ENCODE measurements at regions not wholly inside any gene's neighbourhood (a gene's known extent, or its start where the extent isn't known, plus 50 kb on each side); places are given as distances from the start of the nearest gene placed in this dataset.

DNA sequence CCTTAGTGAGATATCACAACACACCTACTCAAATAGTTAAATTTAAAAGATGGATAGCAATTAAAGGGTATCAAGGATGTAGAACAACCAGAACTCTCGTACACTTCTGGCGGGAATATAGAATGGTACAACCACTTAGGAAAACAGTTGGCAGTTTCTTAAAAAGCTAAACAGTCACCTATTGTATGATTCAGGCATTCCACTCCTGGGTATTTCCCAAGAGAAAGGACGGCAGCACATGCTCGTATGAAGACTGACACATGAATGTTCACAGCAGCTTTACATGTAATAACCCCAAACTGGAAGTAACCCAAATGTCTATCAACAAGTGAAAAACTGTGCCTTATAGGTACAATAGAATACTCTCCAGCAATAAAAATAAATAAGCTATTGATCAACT lies 465.2 kb downstream of the VRK1 start:
- H3K27ac ChIP-seq = no peak overlapping the region
- H3K9me3 ChIP-seq = no peaks in the 10 kb centered on the region
- ATAC-seq (no peak), DNase-seq (no peak)
- H3K4me1 ChIP-seq = no peaks in the 10 kb centered on the region
- peaks cover 0 to 4% (median 0%) of the 10 kb centered on the region in 3 donors for H3K27me3 ChIP-seq (ENCODE audit: insufficient read depth in 3 of 3, low read length in 2 of 3)
- intact Hi-C loops (cut with DNase I) = no loop called here
- no peaks in the 10 kb centered on the region for H3K36me3 ChIP-seq (ENCODE audit: insufficient read depth in 1 of 2, low read depth in 1 of 2)
- TF ChIP-seq, protein P1, sequence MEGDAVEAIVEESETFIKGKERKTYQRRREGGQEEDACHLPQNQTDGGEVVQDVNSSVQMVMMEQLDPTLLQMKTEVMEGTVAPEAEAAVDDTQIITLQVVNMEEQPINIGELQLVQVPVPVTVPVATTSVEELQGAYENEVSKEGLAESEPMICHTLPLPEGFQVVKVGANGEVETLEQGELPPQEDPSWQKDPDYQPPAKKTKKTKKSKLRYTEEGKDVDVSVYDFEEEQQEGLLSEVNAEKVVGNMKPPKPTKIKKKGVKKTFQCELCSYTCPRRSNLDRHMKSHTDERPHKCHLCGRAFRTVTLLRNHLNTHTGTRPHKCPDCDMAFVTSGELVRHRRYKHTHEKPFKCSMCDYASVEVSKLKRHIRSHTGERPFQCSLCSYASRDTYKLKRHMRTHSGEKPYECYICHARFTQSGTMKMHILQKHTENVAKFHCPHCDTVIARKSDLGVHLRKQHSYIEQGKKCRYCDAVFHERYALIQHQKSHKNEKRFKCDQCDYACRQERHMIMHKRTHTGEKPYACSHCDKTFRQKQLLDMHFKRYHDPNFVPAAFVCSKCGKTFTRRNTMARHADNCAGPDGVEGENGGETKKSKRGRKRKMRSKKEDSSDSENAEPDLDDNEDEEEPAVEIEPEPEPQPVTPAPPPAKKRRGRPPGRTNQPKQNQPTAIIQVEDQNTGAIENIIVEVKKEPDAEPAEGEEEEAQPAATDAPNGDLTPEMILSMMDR (IDR thresholded peaks at IDR 0.05) = no peak
- 65 to 72% (median 70%) methylated on average over 4 of the region's 4 CpGs for WGBS, 3 donors
- no peak overlapping the region for H3K4me3 ChIP-seq

DNA sequence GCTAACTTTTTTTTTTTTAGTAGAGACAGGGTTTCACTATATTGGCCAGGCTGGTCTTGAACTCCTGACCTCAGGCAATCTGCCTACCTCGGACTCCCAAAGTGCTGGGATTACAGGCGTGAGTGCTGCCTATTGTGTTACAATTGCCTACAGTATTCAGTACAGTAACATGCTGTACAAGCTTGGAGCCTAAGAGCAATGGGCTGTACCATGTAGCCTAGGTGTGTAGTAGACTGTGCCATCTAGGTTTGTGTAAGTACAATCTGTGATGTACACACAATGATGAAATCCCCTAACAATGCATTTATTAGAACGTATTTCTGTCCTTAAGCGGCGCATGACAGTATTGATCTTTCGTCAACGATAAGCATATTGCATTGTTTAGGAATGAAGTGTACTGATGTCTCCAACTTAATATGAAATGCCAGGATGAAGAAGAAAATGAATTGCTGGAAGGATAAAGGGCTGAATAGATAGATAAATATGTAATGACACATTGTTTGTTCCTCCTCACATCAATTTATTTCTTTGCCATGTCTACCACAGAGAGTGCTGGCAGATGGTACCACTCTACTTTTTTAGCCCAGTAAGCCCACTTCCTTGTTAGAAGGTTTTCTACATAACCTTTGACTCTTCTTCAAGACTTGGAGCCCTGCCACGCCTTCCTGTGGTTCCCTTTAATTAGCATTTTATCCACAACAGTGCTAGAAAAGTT lies 467.5 kb downstream of the VRK1 start:
- no peaks in the 10 kb centered on the region for H3K36me3 ChIP-seq (ENCODE audit: insufficient read depth in 1 of 2, low read depth in 1 of 2)
- WGBS, 3 donors = 83 to 86% (median 85%) methylated on average over 8 of the region's 8 CpGs
- no peak overlapping the region for H3K27ac ChIP-seq
- ATAC-seq = no peak
- no peaks in the 10 kb centered on the region for H3K4me1 ChIP-seq
- H3K27me3 ChIP-seq (ENCODE audit: insufficient read depth in 3 of 3, low read length in 2 of 3) = peaks cover 0 to 4% (median 0%) of the 10 kb centered on the region in 3 donors
- no peak overlapping the region for H3K4me3 ChIP-seq
- TF ChIP-seq, protein P1 (IDR thresholded peaks at IDR 0.05) = no peak
- DNase-seq = no peak
- no peaks in the 10 kb centered on the region for H3K9me3 ChIP-seq
- intact Hi-C loops (cut with DNase I) = no loop called here

DNA sequence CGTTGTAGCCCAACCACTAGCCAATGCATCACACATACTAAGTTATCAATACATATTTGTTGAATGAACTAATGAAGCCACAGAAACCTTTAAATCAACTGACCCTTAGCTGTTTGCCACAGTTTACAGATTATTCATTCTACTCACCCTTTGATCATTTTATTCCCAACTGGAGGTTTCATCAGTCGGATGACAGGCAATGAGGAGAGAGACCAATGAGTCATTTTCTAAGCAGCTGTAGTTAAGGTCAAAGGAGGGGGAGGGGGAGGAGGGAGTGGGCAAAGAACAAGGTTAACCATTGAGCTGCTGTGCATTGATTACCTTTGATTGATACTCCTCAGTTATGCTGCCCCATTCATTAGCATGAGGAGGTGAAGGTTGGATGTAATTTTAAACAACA lies 469.5 kb downstream of the VRK1 start:
- intact Hi-C loops (cut with DNase I) = no loop called here
- Histone ChIP-seq H3K4me1 (no peaks in the 10 kb centered on the region), H3K27ac (no peak overlapping the region), H3K27me3 (ENCODE audit: insufficient read depth in 3 of 3, low read length in 2 of 3) (peaks cover 0 to 4% (median 0%) of the 10 kb centered on the region in 3 donors), H3K36me3 (ENCODE audit: insufficient read depth in 1 of 2, low read depth in 1 of 2) (no peaks in the 10 kb centered on the region), H3K9me3 (no peaks in the 10 kb centered on the region), H3K4me3 (no peak overlapping the region)
- DNase-seq (no peak), ATAC-seq (no peak)
- TF ChIP-seq, protein P1 (IDR thresholded peaks at IDR 0.05) = no peak
- 27 to 32% (median 29%) methylated on average over 2 of the region's 2 CpGs for WGBS, 3 donors

DNA sequence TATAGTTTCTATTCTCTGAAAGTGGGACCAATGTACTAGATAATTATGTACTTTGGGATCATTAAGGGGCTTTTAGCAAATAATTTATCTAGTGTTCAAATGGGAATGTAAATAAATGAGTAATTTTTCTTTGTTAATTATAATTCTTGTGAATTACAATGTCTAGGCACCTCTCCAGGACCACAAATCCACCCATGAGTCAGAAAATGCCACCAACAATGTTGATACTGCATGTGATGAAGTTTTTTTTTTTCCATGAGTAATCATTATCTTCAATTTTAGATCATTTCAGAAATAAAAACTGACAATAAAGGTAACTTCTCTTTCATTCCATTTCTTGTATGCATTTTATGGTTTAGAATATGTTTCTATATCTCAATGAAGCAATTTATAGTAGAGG lies 470.3 kb downstream of the VRK1 start:
- Histone ChIP-seq H3K4me1 (no peaks in the 10 kb centered on the region), H3K9me3 (no peaks in the 10 kb centered on the region), H3K27ac (no peak overlapping the region), H3K36me3 (ENCODE audit: insufficient read depth in 1 of 2, low read depth in 1 of 2) (no peaks in the 10 kb centered on the region), H3K27me3 (ENCODE audit: insufficient read depth in 3 of 3, low read length in 2 of 3) (peaks cover 0 to 4% (median 0%) of the 10 kb centered on the region in 3 donors), H3K4me3 (no peak overlapping the region)
- ATAC-seq (no peak), DNase-seq (no peak)
- intact Hi-C loops (cut with DNase I) = no loop called here
- TF ChIP-seq, protein P1 (IDR thresholded peaks at IDR 0.05) = no peak

DNA sequence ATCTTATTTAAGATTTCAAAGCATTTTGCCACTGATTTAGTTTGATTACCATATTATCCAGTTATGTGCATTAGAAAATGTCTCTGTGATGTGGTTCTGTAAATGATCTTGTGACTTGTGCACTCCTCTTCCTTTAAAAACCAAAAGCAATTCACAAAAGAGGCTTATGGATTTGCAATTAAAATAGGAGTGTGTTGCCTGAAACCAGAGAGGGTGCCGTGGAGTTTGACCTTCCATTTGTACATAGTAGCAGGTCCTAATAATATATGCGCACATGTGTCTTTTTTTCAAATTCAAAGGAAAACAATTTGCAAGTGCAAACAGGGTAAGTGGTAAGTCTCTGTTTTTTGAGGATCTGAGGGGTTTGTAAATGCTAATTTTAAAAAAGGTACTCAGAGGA lies 470.9 kb downstream of the VRK1 start:
- H3K36me3 ChIP-seq (ENCODE audit: insufficient read depth in 1 of 2, low read depth in 1 of 2) = no peaks in the 10 kb centered on the region
- H3K4me3 ChIP-seq = no peak overlapping the region
- H3K27me3 ChIP-seq (ENCODE audit: insufficient read depth in 3 of 3, low read length in 2 of 3) = peaks cover 0 to 4% (median 0%) of the 10 kb centered on the region in 3 donors
- no peaks in the 10 kb centered on the region for H3K9me3 ChIP-seq
- H3K27ac ChIP-seq = no peak overlapping the region
- DNase-seq = no peak
- 57 to 61% (median 61%) methylated on average over 2 of the region's 2 CpGs for WGBS, 3 donors
- intact Hi-C loops (cut with DNase I) = no loop called here
- no peak for ATAC-seq
- TF ChIP-seq, protein P1 (IDR thresholded peaks at IDR 0.05) = no peak
- no peaks in the 10 kb centered on the region for H3K4me1 ChIP-seq

All from psoas muscle (tissue), 7 donors.